ENCODE measurements at regions not wholly inside any gene's neighbourhood (a gene's known extent, or its start where the extent isn't known, plus 50 kb on each side); places are given as distances from the start of the nearest gene placed in this dataset.

DNA sequence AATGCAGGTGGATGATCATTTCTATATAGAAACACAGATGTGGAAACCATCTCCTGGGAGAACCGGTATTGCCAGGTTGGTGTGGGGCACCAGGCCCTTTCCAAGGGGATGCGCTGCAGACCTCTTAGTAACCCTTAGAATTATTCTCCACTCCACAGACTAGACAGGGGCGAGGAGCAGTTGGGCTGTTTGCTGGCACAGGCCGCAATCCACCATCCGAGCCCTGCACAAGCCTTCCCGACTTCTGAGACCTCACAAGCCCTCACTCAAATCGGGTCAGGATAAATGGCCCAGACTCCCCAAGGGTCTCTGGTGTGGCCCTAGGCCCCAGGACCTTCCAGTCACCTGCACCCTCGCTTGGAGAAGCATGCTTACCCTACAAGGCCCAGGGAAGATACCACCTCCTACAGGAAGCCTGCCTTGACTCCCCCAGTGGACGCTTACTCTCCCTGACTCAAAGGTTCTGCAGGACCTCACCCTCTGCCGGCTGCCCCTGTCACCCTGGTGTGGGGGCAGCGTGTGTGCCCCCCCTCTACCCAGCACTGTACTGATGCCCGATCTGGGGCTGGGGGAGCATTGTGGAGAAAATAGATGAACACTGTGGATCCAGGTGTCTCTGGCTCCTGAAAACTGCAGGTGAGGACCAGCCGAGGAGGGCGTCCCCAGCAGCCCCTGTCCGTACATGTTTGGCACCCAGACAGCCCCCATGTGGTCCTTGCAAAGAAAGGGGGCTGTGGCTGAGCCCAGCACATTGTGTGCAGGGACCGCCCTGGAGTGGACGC lies 49.8 kb upstream of the ACSF3 start:
- Histone ChIP-seq H3K27ac (ENCODE audit: extremely low read depth, low read depth, low read length) (no peak overlapping the region), H3K4me3 (ENCODE audit: low read depth, low read length) (no peak overlapping the region), H3K36me3 (ENCODE audit: control insufficient read depth in 2 of 2, insufficient read depth in 1 of 2, low read length in 2 of 2) (no peaks in the 10 kb centered on the region), H3K4me1 (ENCODE audit: control insufficient read depth, insufficient read depth, low read length) (no peaks in the 10 kb centered on the region), H3K9me3 (ENCODE audit: control insufficient read depth, insufficient read depth, low read depth, low read length) (no peaks in the 10 kb centered on the region)
- TF ChIP-seq BCL11B (tag by site-specific recombination; IDR thresholded peaks at IDR 0.05; ENCODE audit: low read depth), result no peak
- ChIA-PET CTCF (no interaction called here), POLR2A (no interaction called here)
